Gastroesophageal sphincter (tissue), 3 donors: ENCODE measurements at regions not wholly inside any gene's neighbourhood (a gene's known extent, or its start where the extent isn't known, plus 50 kb on each side); places are given as distances from the start of the nearest gene placed in this dataset.

Source experiments
- CTCF ChIP-seq, 4 experiments: fragments of 200-600 bp in 2 of 4; fragments of 450-650 bp in 2 of 4; sonication (generic) in 1 of 4; IDR thresholded peaks; one replicate each; pipeline ENCODE4 v1.5.1; 2017 to 2019; ENCODE audit warnings: antibody characterized with exemption in 4 of 4, mild to moderate bottlenecking in 2 of 4, moderate library complexity in 2 of 4
- EP300 ChIP-seq: sonication (generic); formaldehyde crosslinking; IDR thresholded peaks from one replicate; pipeline ENCODE4 v1.6.1; 2017; ENCODE audit warnings: antibody characterized with exemption, mild to moderate bottlenecking
- POLR2A ChIP-seq, 2 donors: fragments of 450-650 bp; IDR thresholded peaks; one replicate each; pipeline ENCODE4 v1.6.1; 2017; ENCODE audit warnings: antibody characterized with exemption in 2 of 2, mild to moderate bottlenecking in 2 of 2, moderate library complexity in 1 of 2
- POLR2AphosphoS5 ChIP-seq: sonication (generic); formaldehyde crosslinking; IDR thresholded peaks from one replicate; pipeline ENCODE4 v1.6.1; 2017; ENCODE audit warnings: antibody characterized with exemption

- TF ChIP-seq CTCF (IDR thresholded peaks at IDR 0.05): no peak
- no peak for TF ChIP-seq POLR2A (IDR thresholded peaks at IDR 0.05)
- TF ChIP-seq POLR2AphosphoS5: no peak
- TF ChIP-seq EP300: no peak
These were observed 1509.1 kb downstream of the REEP3 start for GRCh38 chr10:65030263-65030662.
